OCI-LY3 (cell line): ENCODE measurements at regions not wholly inside any gene's neighbourhood (a gene's known extent, or its start where the extent isn't known, plus 50 kb on each side); places are given as distances from the start of the nearest gene placed in this dataset.

ENCODE experiments used
- CTCF ChIP-seq: fragments of 200-600, 300-600 bp; sonication (generic); IDR thresholded peaks from 2 replicates; pipeline ENCODE4 v1.5.1; 2014; ENCODE audit warnings: antibody characterized with exemption, low read length, low read depth
- EZH2phosphoT487 ChIP-seq: fragments of 200-600 bp; shearing (Covaris generic); IDR thresholded peaks from 2 replicates; pipeline ENCODE4 v1.6.1; 2018; ENCODE audit warnings: antibody characterized with exemption, mixed run types, low read depth

- no peak for TF ChIP-seq CTCF
- no peak for TF ChIP-seq EZH2phosphoT487
Observed at GRCh38 chr9:12629067-12629466, 64.1 kb upstream of the TYRP1 start.
